T1000 (cell line): ENCODE measurements at regions not wholly inside any gene's neighbourhood (a gene's known extent, or its start where the extent isn't known, plus 50 kb on each side); places are given as distances from the start of the nearest gene placed in this dataset.

ENCODE experiments used
- DNase-seq: peaks from one replicate; lab custom pipeline; 2025; ENCODE audit warnings: mixed read lengths; lab: John Stamatoyannopoulos, UW

- no peak for DNase-seq
These were observed 87.0 kb upstream of the EEA1 start for GRCh38 chr12:93015871-93016751.

DNA sequence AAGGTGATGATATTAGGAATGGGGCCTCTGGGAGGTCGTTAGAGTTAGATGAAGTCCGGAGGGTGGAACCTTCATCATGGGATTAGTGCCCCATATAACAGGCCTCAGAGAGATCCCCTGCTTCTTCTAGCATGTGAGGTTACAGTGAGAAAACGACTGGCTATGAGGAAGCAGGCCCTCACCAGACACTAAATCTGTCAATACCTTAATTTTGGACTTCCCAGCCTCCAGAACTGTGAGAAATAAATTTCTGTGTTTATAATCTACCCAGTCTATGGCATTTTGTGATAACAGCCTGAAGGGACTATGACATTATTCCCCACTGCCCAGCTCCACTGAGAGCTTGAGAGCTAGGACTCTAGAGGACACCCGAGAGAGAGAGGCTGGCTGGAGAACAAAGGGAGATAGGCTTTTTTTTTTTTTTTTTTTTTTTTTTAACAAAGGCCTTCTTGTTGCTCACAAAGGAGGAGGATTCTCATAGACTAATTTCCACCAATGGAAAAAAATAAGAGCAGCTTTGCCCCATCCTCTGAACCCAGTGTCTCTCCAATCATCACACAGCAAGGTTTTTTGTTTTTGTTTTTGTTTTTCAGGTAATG lies 87.8 kb upstream of the EEA1 start:
- no peak for DNase-seq

- no peak for DNase-seq
These were observed 89.5 kb upstream of the EEA1 start for GRCh38 chr12:93018610-93019009.

DNA sequence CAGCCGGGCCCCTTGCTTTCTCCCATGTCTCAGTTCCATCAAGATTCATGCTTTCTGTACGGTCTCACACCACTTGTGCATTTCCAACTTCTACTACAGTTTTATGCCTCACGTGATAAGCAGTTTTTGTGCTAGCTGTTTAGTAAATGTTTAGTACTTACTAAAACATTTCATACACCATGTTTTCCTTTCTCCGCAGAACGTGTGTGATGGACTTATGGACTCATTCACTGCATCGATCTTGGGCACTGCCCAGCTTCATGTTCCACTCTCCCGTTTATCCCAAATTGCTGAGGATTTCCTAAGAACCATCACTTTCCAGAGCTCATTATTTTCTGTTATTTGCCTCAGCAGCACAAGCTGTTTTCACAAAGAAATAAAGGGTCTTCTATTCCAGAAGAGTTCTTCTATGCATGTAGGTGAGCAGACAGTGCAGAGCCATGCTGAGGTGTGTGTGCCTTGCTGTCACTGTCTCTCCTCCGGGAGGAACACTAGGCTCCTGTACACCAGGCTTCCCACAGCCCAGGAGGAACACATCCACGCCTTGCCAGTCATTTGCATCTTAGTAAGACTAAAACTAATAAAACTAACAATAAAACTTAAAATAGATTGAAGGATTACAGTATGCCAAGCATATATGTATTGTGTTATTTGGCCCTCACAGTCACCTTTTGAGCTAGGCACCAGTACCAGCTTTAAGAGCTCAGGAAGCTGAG lies 90.3 kb upstream of the EEA1 start:
- no peak for DNase-seq

- DNase-seq: no peak
These were observed 91.0 kb upstream of the EEA1 start for GRCh38 chr12:93019975-93020630.

DNA sequence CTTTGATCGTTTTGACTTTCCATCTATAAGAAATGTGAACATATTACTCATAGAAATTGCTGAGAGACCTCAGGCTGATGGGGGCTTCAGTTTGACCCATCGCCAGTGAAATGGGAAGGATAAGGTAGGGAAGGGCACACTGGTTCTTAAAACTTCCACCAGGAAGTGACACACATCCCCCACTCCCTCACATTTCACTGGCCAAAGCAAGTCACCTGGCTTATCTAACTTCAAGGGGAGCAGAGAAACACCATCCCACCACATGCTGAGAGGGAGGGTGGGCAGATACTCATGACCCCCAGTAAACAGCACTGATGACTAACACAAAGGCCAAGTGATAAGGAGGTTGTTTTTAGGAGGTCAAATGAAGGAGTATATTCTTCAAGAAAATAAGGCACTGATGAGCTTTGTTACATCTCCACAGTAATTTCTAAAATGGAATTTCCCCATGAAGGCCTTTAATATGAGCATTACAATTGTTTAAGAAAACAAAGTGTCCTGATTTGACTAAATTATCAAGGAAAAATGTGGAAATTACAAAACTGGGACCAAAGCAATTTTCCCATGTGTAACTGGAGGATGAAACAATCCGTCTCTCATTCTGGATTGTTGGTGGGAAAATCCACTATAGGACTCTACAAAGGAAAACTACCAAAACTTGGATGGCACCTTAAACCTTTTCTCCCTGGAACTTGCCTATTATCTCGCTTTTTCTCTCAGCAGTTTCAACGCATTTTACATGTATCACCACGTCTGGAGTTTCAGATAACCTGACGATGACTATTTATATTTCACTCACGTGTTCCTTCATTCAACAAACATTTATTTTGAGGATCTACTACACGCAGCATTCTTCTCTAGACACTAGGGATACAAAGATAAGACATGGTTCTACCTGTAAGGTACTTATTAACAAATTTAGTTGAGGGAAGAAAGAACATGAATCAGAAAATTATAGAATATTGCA lies 91.8 kb upstream of the EEA1 start:
- no peak for DNase-seq

- no peak for DNase-seq
These were observed 93.7 kb upstream of the EEA1 start for GRCh38 chr12:93022603-93023340.

DNA sequence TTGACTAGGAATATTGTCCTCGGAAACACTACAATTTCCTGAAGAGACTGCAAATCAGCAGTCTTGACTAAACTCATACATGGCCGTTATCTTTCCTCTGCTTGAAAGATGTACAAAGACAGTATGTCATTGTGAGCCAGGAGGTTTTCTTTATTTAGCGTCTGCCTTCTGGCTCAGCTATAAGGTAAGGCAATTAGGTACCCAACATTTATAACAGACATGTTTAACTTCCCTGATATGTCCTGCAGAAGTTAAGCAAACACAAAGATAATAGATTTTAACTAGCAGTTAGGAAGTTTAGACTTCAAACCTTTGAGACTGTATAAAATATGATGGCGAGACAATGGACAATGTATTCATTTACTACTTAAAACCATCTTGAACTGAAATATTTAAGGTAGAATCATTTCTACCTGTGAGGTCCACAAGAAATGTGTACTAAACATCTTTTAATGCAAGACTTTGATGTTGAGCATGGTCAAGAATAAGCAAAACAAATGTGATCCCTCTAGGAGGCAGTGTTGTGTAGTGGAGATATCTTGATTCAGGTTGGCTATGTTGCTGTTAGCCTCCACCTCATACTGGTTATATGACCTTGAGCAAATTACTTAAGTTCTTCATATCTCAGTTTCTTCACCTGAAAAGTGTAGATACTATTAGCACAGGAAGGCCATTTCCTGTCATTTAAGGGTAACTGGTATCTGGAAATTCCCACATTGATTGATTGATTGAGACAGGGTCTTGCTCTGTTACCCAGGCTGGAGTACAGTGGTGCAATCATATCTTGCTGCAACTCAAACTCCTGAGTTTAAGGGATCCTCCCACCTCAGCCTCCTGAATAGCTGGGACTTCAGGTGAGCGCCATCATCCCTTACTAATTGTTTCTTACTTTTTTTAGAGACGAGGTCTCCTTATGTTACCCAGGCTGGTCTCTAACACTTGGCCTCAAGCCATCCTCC lies 96.3 kb upstream of the EEA1 start:
- DNase-seq: no peak

GRCh38 chr12:93027041-93027440 lies 97.9 kb upstream of the EEA1 start:
- no peak for DNase-seq

DNA sequence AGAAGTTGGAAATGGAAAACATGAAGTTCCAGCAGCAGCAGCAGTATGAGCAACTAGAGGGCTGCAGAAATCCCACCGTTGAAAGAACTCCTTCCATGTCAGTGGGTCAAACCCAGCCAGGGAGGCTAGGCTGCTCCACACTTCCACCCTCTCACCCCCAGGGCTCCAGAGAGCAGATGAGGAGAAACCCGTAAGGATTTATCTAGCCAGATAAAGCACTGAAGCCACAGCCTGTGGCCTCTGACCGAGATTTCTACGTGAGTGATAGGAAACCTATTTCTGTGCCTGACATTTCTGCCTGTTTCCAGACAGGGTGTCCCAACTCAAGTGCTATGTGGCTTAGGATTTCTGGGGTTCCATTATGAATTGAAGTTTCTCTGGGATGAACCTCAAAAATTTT lies 100.0 kb upstream of the EEA1 start:
- DNase-seq: no peak

DNA sequence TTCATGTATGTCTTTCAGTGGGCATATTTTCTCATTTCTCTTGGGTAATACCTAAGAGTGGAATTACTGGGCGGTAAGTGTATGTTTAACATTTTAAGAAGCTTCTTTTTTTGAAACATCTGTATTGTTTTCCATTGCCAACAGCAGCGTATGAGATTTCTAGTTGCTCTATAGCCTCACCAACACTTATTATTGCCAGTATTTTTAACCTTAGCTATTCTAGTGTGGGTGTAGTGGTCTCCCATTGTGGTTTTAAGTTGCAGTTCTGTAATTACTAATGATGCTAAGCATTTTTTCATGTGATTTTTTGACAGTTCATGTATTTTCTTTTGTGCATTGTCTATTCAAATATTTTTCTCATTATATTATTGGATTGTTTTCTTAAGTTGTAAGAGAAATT lies 101.9 kb upstream of the EEA1 start:
- no peak for DNase-seq

GRCh38 chr12:93032758-93033157 lies 103.7 kb upstream of the EEA1 start:
- no peak for DNase-seq

DNA sequence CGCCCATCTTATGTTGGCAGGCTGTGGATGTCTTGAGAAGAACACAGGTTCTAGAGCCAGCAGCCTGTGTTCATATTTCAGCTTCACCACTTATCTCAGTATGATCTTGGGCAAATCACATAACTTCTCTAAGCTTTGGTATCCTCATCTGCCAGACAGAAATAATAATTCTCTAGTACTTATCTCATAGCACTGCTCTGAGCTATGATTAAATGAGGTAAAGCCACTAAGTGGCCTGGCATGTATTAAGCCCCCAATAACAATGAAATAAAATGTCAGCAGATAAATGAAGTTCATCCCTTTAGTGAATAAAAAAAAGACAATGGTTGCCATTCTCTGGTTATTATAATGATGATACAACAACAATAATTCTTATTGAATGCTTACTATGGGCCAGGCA lies 104.9 kb upstream of the EEA1 start:
- no peak for DNase-seq

DNA sequence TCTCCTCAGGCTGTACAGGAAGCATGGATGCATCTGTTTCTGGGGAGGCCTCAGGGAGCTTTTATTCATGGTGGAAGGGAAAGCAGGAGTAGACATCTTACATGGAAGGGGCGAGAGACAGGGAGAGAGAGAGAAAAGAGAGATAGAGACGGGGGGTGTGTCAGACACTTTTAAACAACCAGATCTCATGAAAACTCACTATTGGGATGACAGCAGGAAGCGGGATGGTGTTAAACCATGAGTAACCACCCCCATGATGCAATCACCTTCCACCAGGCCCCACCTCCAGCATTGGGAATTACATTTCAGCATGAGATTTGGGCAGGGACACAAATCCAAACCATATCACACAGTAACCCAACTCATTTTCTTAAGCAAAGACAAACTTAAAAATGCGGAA lies 110.0 kb upstream of the EEA1 start:
- DNase-seq: no peak

DNA sequence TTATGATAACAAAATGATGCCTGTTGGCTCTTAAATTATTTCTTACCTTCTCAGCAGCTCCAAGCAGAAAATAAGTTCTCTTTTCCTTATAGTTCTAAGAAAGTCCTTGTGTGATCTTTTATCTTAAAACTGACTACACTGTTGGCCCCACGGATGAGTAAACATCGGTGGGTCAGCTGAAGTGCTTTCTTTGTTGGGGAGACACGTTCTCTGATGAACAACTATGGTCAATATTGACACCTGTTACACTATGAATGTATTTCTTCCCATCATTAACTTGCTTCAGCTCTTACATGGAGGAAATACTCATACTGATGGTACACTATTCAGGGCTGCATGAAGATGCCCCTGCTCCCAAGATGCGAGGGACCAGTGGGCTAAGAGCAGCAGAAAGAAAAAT lies 110.8 kb upstream of the EEA1 start:
- DNase-seq: no peak

DNA sequence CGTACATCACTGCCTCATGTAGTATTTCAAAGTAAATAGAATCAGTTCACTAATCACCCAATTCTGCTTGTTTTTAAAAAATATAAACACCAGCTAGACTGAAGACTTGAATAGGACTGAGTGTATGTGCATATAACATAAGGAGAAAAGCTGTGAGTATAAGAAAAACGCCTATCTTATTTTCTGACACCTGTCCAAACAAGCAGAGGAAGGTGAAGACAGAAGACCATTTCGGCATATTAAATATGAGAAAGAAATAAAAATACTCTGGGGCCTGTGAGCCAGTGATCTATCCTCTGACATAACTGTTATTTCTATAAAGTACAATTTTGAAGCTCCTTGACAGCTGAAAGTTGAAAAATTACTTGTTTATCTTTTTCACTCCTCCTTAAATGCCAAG lies 111.3 kb upstream of the EEA1 start:
- DNase-seq: no peak

GRCh38 chr12:93041416-93041815 lies 112.3 kb upstream of the EEA1 start:
- no peak for DNase-seq

DNA sequence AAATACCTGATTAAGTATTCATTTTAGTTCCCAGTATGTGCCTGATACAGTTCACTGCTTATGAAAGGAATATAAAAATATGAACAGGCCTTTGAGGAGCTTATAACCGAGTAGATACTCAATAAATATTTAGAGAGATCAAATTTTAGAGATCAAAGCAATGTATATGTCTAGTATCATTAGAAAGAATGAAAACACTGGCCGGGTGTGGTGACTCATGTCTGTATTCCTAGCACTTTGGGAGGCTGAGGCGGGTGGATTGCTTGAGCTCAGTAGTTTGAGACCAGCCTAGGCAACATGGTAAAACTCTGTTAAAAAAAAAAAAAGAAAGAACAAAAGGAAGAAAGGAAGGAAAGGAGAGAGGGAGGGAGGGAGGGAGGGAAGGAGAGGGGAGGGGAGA lies 113.2 kb upstream of the EEA1 start:
- DNase-seq: no peak

GRCh38 chr12:93042684-93043083 lies 113.6 kb upstream of the EEA1 start:
- DNase-seq: no peak
